ENCODE measurements at regions not wholly inside any gene's neighbourhood (a gene's known extent, or its start where the extent isn't known, plus 50 kb on each side); places are given as distances from the start of the nearest gene placed in this dataset.

DNA sequence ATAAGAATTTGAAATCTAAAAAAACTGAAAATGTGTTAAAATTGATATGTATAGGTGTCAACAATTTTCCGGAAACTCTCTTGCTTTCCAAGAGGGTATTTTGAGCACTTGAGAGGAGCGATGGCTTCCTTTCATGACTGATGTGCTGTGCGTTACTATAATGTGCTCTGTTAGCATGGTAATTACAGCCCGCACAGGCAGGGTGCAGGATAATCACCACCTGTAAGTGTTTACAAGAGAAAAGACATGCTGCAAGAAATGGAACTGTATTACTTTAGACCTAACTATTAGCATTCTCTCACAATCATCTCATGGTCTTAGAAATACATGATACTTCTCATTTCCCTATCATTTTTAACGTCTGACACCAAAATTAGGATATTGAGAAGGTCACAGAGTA is 92.4 kb upstream of the ADARB2 start:
- no peak for DNase-seq

DNA sequence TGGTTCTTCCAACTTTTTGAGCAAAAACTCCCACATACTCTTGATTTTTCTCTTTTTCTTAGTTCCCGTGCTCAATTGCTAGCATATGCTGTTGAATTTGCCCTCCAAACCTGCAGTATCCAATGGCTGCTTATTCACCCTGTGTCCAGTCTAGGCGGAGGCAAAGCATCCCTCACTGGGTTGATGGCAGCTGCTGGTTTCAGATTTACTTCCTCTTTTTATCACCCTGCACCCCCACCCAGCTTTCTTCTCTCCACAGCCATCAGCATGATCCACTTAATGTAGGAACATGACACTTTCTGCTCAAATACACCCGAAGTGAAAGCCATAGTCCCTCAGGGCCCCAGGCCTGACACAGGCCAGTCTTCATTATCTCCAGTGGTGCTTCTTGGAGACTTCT is 87.6 kb upstream of the ADARB2 start:
- no peak for DNase-seq

DNA sequence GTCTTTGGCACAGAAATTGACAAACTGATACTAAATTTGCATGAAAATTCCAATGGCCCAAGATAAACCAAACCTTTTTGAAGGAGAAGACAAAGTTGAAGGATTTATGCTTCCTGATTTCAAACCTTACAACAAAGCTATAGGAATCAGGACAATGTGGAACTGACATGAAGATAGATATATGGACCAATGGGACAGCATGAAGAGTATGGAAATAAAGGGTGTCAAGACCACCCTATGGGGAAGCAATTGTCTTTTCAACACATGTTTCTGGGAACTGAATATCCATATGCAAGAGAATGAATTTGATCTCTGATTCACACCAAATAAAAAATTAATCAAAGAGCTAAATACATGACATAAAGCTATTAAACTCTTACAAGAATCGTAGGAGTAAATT is 77.2 kb upstream of the ADARB2 start:
- DNase-seq, result no peak

DNA sequence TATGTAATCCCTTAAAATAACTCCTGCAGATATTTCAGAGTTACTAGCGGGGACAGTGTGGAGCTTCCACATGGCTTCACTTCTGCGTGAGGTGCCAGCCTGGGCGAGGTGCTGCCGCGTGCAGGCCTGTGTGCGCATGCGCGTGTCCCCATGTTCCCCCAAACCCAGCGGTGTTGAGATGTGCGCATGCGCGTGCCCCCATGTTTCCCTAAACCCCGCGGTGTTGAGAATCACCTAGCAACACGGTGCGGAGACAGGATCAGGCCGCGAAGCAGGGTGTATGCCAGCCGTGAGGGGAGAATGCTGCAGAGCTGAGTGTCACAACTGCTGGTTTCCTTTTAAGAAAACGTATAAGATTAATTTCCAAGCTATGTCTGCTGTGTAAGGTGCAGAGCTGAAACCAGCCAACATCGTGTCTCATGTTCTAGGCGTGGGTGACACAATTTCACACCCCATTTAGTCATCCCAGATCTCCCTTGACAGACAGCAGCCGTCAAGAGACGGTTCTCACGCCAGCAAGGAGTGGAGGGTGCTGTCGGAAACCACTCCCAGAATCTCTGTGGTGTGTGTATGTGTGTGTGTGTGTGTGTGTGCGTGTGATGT is 71.9 kb upstream of the ADARB2 start:
- DNase-seq, result no peak

DNA sequence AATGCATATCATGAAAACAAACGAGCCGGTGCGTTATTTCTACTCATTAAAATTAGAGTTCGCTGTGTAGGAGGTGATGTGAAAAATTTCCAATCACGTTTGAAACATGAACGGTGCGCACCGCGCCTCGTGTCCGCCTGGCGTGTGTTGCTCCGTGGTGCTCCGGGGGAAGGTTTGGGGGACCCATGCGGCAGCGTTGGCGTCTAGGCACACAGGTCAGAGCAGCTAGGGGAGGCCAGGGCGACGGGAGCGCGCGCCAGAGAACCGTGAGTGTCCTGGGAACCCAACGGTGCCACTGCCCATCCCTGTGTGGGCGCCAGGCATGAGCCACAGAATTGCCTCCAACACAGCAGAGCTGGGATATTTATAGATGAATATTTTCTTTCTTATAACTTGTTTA is 70.6 kb upstream of the ADARB2 start:
- no peak for DNase-seq

DNA sequence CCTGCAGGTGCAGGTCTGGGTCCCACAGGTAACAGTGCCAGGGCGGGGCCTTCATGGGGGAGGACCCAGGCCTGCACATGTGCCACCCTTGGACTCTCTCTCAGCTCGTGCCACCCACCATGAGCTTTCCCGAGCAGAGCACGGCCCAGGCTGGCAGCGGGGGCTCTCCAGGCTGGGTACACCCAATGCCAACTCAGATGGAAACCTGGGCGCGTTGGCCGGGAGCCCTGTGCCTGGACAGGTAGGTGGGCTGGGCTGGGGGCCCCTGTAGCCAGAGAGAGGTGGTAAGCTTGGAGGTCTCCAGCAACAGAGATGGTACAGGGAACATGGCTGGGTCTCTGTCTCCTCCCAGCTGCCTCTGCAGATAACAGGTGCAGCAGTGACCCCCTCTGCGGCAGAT is 69.9 kb upstream of the ADARB2 start:
- no peak for DNase-seq

DNA sequence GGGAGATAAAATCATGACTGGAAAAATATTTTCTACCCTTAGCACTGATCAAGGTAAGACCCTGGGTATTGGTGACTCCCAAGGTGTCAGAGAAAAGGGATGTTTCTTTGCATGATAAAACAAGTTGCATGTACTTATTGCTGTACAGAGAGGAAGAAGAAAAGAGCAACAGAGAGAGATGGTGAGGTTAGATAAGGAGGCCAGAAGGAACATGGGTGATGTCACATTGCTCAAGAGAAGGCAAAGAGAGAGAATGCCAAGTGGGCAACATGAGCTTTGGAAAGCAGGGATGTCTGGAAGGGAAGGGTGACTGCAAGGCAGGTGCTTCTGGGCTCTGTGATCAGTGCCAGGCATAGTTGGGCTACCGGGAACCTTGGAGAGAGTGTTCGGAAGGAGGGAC is 65.1 kb upstream of the ADARB2 start:
- DNase-seq, result no peak

DNA sequence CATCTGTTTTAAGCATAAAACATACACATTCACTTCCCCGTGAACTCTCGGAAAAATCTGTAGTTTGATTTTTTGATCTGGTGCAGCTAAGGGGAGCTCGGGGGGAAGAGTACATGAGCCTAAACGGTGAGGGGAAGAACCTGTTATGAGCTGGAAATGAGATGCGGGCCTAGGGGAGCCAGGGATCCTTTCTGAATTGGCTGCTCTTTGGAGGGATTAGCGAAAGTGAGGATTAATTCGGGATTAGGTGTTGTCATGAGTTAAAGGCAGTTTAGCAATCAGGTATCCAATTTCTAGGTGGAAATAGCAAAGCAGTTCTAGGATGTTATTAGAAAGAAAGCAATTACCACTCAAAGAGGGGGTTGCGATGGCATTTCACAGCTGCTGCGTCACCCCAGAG is 51.1 kb upstream of the ADARB2 start:
- DNase-seq, result peak; percentile 75

All from NCI-H524 treated with DMSO at 0.1 percent for 48 hours (cell line).